A673 (cell line): ENCODE measurements at regions not wholly inside any gene's neighbourhood (a gene's known extent, or its start where the extent isn't known, plus 50 kb on each side); places are given as distances from the start of the nearest gene placed in this dataset.
"Not testable (repeated sequence)": the region's sequence is repeated elsewhere in the genome, so short reads cannot be mapped to it uniquely, and the experiment has no call there.

Source experiments
- BruUV-seq: library from RNA; stranded (reverse); fragments of 400-500 nt; replicated peaks from 2 replicates; lab custom pipeline; 2021; lab: Mats Ljungman, UMichigan
- CTCF ChIA-PET: fragments of 300-600 bp; sonication (Branson Sonifier 250); formaldehyde crosslinking; loops from one replicate; lab custom pipeline; 2022; ENCODE audit warnings: antibody characterized with exemption; lab: Charles Lee
- POLR2A ChIA-PET: fragments of 300-600 bp; sonication (Branson Sonifier 250); formaldehyde crosslinking; loops from one replicate; lab custom pipeline; 2022; ENCODE audit warnings: antibody characterized with exemption; ENCODE audit not compliant: low non-redundant PET; lab: Charles Lee
- DNase-seq: peaks from one replicate; pipeline ENCODE4 v3.0.0-alpha.2; 2015; ENCODE audit warnings: low spot score
- H3K27ac ChIP-seq: fragments of 200-600 bp; sonication (generic); 2 replicates; pipeline ENCODE4 v1.5.1; 2016; ENCODE audit warnings: mixed run types, low read depth, mild to moderate bottlenecking, mixed read lengths, antibody characterized with exemption, low read length; ENCODE audit not compliant: poor library complexity, severe bottlenecking
- H3K27me3 ChIP-seq: fragments of 200-600 bp; sonication (generic); replicated peaks from 2 replicates; pipeline ENCODE4 v1.6.1; 2017; ENCODE audit warnings: mixed run types, low read depth, mild to moderate bottlenecking, mixed read lengths, antibody characterized with exemption, low read length; ENCODE audit not compliant: insufficient read depth, poor library complexity
- H3K36me3 ChIP-seq: fragments of 200-600 bp; sonication (generic); 2 replicates; pipeline ENCODE4 v1.6.1; 2016; ENCODE audit warnings: mixed run types, mild to moderate bottlenecking, mixed read lengths, antibody characterized with exemption, low read length; ENCODE audit not compliant: insufficient read depth, poor library complexity, severe bottlenecking
- H3K4me1 ChIP-seq: fragments of 200-600 bp; sonication (generic); 2 replicates; pipeline ENCODE4 v1.6.1; 2017; ENCODE audit warnings: mixed run types, mild to moderate bottlenecking, mixed read lengths, antibody characterized with exemption, low read length; ENCODE audit not compliant: insufficient read depth, poor library complexity, severe bottlenecking
- H3K4me3 ChIP-seq: fragments of 200-600 bp; sonication (generic); 2 replicates; pipeline ENCODE4 v1.5.1; 2016; ENCODE audit warnings: low read depth, mixed run types, mild to moderate bottlenecking, mixed read lengths, low read length; ENCODE audit not compliant: poor library complexity, severe bottlenecking
- H3K9me3 ChIP-seq: fragments of 200-600 bp; sonication (generic); 2 replicates; pipeline ENCODE4 v1.6.1; 2016; ENCODE audit warnings: mixed run types, low read depth, mild to moderate bottlenecking, mixed read lengths, antibody characterized with exemption, low read length; ENCODE audit not compliant: poor library complexity, severe bottlenecking
- CTCF ChIP-seq: fragments of 300-800, 200-600 bp; sonication (generic); conservative IDR thresholded peaks from 2 replicates; pipeline ENCODE4 v1.5.1; 2017; ENCODE audit warnings: low read depth, mild to moderate bottlenecking, antibody characterized with exemption, low read length, moderate library complexity, mixed read lengths
- EZH2 ChIP-seq: fragments of 200-600 bp; sonication (generic); IDR thresholded peaks from 2 replicates; pipeline ENCODE4 v1.6.1; 2017; ENCODE audit warnings: borderline replicate concordance, low read depth, mild to moderate bottlenecking, mixed read lengths, antibody characterized with exemption, low read length; ENCODE audit not compliant: poor library complexity, severe bottlenecking
- intact Hi-C: fragments of 100-400 bp; cut with micrococcal nuclease; formaldehyde crosslinking; loops from one replicate; pipeline ENCODE4 v1.10.0; 2022; ENCODE audit not compliant: unreplicated experiment

DNA sequence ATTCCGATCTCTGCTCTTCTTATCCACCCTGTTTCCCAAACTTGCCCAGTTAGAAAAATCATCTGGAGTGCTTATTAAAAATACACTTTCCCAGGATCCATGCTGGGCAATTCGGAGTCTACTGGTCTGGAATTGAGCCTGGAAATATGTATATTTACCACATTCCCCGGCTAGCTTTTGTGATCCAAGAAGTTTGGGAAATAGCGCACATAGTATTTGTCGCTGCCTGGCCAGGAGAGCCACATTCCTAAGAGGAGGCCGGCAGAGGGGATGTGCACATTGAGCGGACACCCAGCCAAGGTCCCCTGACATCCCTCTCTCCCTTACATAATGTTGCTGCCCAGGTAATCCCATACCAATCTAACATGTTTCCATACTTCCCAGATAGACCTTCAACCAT is 62.1 kb upstream of the TMEM97 start:
- Histone ChIP-seq H3K4me1 (no peaks in the 10 kb centered on the region), H3K9me3 (no peaks in the 10 kb centered on the region), H3K27ac (no peak overlapping the region), H3K4me3 (no peak overlapping the region), H3K27me3 (no peaks in the 10 kb centered on the region), H3K36me3 (no peaks in the 10 kb centered on the region)
- DNase-seq, result no peak
- no TSS peak for BruUV-seq
- TF ChIP-seq CTCF (no peak), EZH2 (no peak)
- CTCF ChIA-PET, result no interaction called here
- POLR2A ChIA-PET, result no interaction called here
- intact Hi-C loops, result no loop called here

GRCh38 chr17:28258347-28258887 is 60.6 kb upstream of the TMEM97 start:
- no TSS peak for BruUV-seq
- intact Hi-C loops, result no loop called here
- ChIA-PET POLR2A (no interaction called here), CTCF (no interaction called here)
- Histone ChIP-seq H3K4me1 (no peaks in the 10 kb centered on the region), H3K4me3 (no peak overlapping the region), H3K9me3 (peaks cover 5% of the 10 kb centered on the region), H3K36me3 (no peaks in the 10 kb centered on the region), H3K27me3 (no peaks in the 10 kb centered on the region), H3K27ac (no peak overlapping the region)
- TF ChIP-seq EZH2 (no peak), CTCF (no peak)
- no peak for DNase-seq

DNA sequence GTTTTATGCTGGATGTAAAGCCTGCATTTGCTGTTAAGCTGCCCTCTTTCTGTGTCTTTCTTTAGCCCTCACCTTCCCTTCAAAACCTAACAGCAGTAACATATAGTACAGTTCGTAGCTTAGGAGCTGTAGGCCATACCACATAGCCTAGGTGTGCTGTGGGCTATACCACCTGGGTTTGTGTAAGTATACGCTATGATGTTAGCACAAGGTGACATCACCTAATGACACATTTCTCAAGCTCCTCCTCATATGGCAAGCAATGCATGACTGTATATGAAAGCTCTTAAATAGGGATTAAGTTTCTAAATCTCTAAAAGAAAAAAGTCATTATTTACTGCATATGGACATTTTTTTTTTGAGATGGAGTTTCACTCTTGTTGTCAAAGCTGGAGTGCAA is 57.8 kb upstream of the TMEM97 start:
- BruUV-seq, result no TSS peak
- Histone ChIP-seq H3K27me3 (no peaks in the 10 kb centered on the region), H3K4me1 (no peaks in the 10 kb centered on the region), H3K9me3 (peaks cover 9% of the 10 kb centered on the region), H3K36me3 (no peaks in the 10 kb centered on the region), H3K4me3 (no peak overlapping the region), H3K27ac (no peak overlapping the region)
- ChIA-PET CTCF (interaction anchor here (0.7 kb wide), 1 partner anchor 12 kb away, joined by 3 read pairs; no protein-coding TSS in a partner anchor), POLR2A (no interaction called here)
- TF ChIP-seq EZH2 (no peak), CTCF (no peak)
- DNase-seq, result no peak
- intact Hi-C loops, result no loop called here

- H3K9me3 ChIP-seq, result peaks cover 13% of the 10 kb centered on the region
- DNase-seq, H3K4me1 ChIP-seq, CTCF ChIA-PET, intact Hi-C loops, H3K27me3 ChIP-seq, H3K27ac ChIP-seq, H3K36me3 ChIP-seq, BruUV-seq, H3K4me3 ChIP-seq, POLR2A ChIA-PET: not testable (repeated sequence)
Observed at GRCh38 chr17:28262123-28262745, 56.8 kb upstream of the TMEM97 start.

DNA sequence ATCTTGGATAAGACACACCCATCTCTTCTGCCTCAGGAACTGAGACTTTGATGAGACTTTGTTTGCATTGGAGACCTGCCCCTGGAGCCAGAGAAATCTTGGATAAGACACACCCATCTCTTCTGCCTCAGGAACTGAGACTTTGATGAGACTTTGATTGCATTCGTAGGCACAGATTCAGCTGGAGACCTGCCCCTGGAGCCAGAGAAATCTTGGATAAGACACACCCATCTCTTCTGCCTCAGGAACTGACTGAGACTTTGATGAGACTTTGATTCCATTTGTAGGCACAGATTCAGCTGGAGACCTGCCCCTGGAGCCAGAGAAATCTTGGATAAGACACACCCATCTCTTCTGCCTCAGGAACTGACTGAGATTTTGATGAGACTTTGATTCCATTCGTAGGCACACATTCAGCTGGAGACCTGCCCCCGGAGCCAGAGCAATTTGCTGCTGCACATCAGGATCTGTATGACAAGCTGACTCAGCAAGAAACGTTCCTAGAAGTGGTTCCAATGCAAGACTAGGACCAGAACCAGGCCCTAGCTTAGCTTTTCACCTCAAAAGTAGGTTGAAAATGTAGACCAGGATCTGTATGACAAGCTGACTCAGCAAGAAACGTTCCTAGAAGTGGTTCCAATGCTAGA is 54.0 kb upstream of the TMEM97 start:
- DNase-seq, intact Hi-C loops, H3K4me3 ChIP-seq, H3K36me3 ChIP-seq, POLR2A ChIA-PET, H3K27me3 ChIP-seq, H3K27ac ChIP-seq, CTCF ChIA-PET, H3K4me1 ChIP-seq, BruUV-seq: not testable (repeated sequence)
- peaks cover 13% of the 10 kb centered on the region for H3K9me3 ChIP-seq
